Left ventricle myocardium superior (tissue), 1 donor: ENCODE measurements at regions not wholly inside any gene's neighbourhood (a gene's known extent, or its start where the extent isn't known, plus 50 kb on each side); places are given as distances from the start of the nearest gene placed in this dataset.
A peak's percentile ranks its signal among the peaks of the same experiment; 100 is the strongest.
"Not testable (repeated sequence)": the region's sequence is repeated elsewhere in the genome, so short reads cannot be mapped to it uniquely, and the experiment has no call there.

Source experiments
- ATAC-seq: fragments of 200-7000 bp; cut with Tn5 transposase; one replicate; pipeline ENCODE4 v1.9.1; 2020; ENCODE audit warnings: mild to moderate bottlenecking, moderate library complexity
- DNase-seq: peaks from one replicate; pipeline ENCODE4 v3.0.0-alpha.2; 2020
- intact Hi-C: fragments of 100-400 bp; cut with micrococcal nuclease; formaldehyde crosslinking; loops from one replicate; pipeline ENCODE4 v1.11.0; 2022
- donor health status: DM: no; HTN: yes; CAD: no; lungs with severe emphysema.

- ATAC-seq (no peak), DNase-seq (no peak)
- intact Hi-C loops = no loop called here
These were observed 78.0 kb downstream of the SEC16B start for GRCh38 chr1:177891809-177892208.

DNA sequence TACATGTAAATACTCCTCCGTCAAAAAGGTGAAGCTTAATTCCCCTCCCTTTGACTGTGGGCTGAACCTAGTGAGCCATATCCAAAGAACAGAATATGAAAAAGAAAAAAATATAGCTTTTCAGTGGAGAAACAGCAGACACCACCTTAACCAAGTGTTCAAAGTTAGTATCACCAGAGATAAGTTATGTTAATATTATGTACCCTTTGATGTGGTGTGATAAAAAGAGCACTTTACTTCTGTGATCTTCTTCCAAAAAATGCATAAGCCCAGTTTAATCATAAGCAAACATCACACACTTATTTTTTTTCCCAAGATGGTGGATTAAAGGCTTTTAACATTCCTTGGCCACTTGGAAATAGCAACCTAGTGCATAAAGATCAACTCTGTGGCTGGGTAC lies 79.4 kb downstream of the SEC16B start:
- no peak for ATAC-seq
- intact Hi-C loops = no loop called here
- no peak for DNase-seq

DNA sequence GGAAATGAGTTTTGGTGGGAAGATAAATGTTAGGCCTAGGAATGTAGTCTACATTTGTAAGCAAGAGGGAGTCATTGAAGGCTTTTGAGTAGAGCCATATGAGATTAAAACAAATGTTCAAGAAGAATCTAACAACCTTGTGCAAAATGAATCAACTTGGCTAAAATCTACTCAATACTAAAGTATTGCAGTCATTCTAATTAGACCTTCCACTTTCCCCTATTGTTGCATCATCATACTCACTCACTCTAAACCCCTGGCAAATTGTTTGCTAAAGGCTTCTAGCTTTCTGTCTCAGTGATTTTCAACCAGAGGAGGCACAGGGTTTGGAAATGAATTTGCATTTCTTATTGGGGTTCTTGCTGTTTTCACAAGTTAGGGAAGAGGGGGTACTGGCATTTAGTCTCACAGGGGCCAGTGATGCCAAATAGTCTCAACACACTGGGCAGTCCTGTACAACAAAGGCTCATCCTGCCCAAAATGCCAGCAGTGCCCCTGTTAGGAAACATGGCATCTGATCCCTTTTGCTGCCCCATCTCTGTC lies 85.3 kb downstream of the SEC16B start:
- intact Hi-C loops = no loop called here
- DNase-seq (no peak), ATAC-seq (no peak)

DNA sequence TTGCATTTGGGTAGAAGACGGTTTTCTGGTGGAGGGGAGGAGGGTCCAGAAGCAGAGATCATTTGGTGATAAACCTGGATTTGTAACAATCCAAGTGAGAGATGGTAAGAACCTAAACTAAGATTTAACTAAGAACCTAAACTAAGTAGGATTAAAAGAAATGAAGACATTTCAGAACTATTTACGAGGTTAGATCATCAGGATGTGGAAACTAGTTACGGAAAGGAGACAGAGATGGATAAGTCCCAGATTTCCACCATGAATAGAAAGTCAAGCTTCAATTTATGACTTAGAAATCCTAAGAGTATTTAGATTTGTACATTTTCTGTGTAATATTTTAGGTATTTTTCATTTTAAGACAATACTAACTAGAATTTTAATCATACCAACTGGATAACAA lies 86.3 kb downstream of the SEC16B start:
- DNase-seq = no peak
- no peak for ATAC-seq
- intact Hi-C loops = no loop called here

- DNase-seq (no peak), ATAC-seq (no peak)
- intact Hi-C loops = no loop called here
These were observed 89.4 kb downstream of the SEC16B start for GRCh38 chr1:177880339-177880891.

DNA sequence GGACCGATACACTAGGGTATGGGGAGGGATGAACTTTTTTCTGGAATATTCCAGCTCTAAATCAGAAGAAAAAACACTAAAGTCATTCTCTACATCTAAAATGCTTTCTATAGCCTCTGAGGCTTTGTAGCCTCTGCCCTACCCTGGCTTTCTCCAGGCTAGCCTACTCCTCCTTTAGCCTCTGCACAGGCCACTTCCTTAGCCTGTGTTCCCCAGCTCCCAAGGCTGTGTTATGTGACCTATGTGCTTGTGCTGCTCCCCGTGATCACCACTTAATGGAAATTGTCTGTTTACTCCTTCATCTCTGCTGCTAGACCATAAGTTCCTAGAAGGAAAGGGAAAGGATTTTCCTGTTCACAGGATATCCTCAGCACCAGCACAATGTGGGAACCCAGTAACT lies 92.8 kb downstream of the SEC16B start:
- no peak for DNase-seq

DNA sequence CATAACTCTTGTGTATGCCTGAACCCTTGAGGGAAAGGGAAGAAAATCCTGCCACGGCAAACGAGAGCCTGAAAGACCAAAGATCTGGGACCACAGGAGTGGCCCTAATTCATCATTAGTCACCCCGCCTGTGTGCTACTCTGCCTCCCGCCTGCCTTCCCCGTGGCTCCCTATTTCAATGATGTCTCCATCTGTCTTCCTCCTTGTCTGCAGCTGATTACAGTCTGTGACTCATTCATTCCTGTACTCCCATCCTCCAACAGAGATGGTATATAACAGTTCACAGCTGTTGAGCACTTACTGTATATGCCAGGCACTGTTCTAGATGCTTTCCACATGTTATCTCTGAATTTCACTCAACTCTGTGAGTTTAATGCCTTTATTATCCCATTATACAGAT lies 96.6 kb downstream of the SEC16B start:
- intact Hi-C loops = no loop called here
- no peak for DNase-seq
- no peak for ATAC-seq

More for the DNA sequence above, 92.8 kb downstream of the SEC16B start:
- intact Hi-C loops = no loop called here
- no peak for ATAC-seq

DNA sequence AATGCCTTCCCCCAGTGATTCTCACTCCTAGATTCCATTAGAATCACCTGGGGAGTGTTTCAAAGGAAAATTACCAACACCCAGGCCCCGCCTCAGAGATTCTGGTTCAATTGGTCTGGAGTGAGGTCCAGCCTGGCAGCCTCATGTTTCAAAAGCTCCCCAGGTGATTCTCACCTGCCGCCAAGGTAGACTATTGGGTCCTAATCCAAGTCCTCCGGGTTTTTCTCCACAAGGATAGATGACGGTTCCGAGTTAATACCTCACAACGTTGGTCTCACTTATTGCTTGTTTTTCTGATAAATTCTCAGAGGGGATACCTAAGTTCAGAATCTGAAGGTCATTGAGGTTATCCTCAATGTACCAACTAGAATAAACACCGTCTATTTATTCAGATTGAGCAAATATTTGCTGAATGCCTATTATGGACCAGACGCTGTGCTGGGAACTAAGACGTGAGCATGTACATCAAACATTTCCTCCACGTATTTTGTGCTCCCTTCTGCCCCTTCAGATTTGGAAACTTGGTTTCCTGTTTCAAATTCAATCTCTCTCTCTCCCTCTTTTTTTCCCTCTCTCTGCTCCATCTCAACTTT lies 97.5 kb downstream of the SEC16B start:
- DNase-seq (no peak), ATAC-seq (no peak)
- intact Hi-C loops = no loop called here

DNA sequence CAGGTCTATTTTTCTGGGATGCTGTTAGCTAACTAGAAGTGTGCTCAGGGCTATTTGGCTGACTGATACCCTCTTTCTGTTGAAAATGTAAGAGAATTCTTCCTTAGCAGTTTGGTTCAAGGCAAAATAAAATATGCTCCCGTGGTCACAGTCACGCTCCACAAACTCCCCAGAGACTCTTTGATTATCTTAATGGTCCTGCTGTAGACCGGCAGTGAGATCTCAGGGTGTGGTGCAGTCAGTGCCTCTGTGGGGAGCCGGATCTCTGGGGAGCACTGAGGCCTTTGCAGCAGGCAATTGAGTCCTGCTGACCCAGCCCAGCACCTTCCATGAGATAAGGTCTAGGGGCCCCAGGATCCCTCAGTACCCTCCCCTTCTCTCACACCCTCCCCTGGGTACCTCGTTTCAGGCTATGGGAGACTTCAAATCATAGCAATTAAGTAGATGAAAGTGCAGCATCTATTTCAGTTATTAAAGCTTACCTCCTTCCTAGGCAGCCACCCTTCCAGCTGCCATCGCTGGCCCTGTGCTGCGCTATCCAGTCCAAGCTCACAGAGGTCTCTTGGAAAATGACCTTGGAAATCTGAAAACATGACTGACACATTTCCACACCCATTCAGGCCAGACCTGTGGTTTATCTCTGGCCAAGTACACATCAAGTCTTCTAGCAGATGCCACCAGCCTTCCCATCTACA lies 98.1 kb downstream of the SEC16B start:
- intact Hi-C loops = no loop called here
- ATAC-seq (no peak), DNase-seq (no peak)

DNA sequence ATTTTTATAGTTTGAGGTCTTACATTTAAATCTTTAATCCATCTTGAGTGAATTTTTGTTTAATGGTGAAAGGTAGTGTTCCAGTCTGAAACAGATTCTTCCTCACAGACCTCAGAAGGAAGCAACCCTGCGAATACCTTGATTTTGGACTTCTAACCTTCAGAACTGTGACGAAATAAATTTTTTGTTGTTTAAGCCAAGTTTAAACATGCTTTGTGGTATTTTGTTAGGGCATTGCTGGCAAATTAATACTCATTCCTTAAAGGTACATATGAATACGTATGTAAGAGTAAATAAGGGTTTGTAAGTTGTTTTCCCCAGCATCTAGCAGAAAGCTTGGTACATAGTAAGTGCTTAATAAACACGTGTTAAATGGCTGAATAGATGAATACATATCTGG lies 100.3 kb downstream of the SEC16B start:
- intact Hi-C loops = no loop called here
- no peak for ATAC-seq
- DNase-seq = no peak

GRCh38 chr1:177869011-177869410 lies 100.8 kb downstream of the SEC16B start:
- ATAC-seq, DNase-seq, intact Hi-C loops: not testable (repeated sequence)

DNA sequence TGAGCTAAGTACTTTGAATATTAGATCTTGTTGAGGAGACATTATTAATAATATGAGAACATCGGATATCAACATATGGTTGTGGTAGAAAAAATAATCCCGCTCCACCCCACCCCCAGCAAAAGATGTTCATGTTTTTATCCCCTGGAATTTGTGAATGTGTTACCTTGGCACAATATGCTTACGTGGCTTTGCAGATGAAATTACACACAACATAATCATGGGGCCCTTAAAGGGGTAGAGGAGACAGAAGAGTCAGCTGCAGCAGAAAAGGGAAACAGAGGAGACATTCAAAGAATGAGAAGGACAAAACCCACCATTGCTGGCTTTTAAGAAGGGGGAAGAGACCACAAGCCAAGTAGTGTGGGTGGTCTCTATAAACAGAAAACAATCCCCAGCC lies 104.1 kb downstream of the SEC16B start:
- ATAC-seq = no peak
- intact Hi-C loops = no loop called here
- no peak for DNase-seq

- no peak for DNase-seq
- intact Hi-C loops = no loop called here
- peak; percentile 49 for ATAC-seq
These were observed 105.1 kb downstream of the SEC16B start for GRCh38 chr1:177864538-177865305.

DNA sequence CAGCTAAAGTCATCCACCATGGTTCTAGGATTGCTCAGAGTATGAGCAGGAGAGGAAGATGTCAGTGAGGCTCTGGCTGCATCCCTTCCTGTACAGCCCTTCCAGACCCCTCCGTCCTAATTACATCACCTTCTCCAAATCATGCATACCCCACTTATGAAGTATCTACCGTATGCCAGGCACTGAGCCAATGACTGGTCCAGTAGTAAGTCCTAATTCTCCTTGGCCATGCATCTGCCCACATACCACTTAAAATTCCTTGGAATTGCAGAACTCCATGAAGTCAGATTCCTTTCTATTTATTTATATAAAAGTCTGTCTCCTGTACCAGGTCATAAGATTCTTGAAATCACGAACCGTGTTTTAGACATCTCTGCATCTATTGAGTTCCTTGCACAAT lies 106.1 kb downstream of the SEC16B start:
- intact Hi-C loops = no loop called here
- ATAC-seq (no peak), DNase-seq (no peak)

DNA sequence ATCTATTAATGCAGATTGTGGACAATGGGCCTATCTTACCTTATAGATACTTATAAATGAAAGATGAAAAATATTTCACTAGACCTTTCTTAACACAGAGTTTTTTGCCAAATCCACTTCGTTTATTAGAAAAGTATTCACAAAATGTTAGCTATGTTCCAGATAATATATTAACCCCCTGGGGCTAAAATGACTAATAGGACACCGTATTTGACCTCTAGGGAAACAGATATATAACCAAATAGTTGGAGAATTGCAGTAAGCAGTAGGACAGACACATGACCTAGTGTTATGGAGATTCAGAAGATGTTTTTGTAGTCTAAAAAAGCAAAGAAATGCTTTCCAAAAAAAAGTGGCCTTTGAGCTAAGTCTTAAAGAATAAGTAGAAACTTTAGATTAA lies 106.9 kb downstream of the SEC16B start:
- ATAC-seq (no peak), DNase-seq (no peak)
- intact Hi-C loops = no loop called here

DNA sequence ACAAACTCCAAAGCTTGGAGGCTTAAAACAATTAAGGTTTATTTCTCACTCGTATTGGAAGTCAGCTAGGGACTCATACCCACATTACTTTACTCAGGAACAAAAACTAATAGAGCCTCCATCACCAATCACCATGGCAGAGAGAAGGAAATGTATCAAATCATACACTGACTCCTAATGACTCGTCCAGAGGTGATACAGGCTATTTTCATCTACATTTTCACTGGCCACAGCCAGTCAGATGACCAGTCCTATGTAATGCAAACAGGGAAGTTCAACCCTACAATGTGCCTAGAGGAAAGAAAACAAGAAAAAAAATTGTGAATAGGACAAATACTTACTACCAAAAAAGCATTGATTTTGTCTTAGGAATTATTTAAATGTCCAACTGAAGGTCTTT lies 110.3 kb downstream of the SEC16B start:
- intact Hi-C loops = loop anchor here (10.0 kb wide), 1 partner anchor 75 kb away; no protein-coding TSS in a partner anchor
- DNase-seq (no peak), ATAC-seq (no peak)

GRCh38 chr1:177858332-177858821 lies 111.5 kb downstream of the SEC16B start:
- intact Hi-C loops = loop anchor here (10.0 kb wide), 1 partner anchor 76 kb away; no protein-coding TSS in a partner anchor
- DNase-seq (no peak), ATAC-seq (no peak)

DNA sequence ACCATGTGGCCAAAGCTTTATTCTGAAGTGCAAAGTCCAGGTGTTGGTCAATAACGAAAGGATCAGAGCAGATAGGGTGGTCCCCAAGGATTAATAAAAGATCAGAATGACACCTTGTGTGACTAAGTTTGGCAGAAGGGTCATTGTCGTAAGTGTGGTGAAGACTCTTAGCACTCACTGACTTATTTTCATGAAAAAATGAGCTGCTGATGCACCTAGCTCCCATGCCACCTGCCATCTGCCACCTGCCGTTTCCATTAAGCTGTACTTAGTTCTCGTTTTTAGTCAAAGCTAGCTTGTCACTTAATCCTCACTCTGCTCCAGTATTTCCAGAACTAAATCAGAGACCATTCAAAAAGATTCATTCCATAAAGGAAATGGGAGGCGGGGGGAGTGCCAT lies 112.6 kb downstream of the SEC16B start:
- no peak for DNase-seq
- no peak for ATAC-seq
- intact Hi-C loops = loop anchor here (10.0 kb wide), 1 partner anchor 78 kb away; no protein-coding TSS in a partner anchor

DNA sequence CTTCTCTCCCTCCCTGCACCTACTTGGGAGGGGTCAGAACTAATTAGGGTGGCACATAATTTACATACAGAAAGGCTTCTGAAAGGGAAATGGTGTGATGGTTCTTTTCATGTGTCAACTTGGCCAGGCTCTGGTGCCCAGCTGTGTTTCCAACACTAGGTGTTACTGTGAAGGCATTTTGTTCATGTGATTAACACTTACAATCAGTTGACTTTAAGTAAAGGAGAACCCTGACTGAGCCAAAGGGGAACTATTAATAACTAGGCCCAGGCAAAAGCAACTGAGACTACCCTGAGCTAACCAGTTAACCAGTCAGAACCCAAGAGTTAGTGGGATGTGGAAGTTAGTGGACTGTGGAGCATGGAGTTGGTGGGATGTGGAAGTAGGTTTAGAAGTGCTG lies 114.9 kb downstream of the SEC16B start:
- intact Hi-C loops = loop anchor here (10.0 kb wide), 1 partner anchor 80 kb away; no protein-coding TSS in a partner anchor
- DNase-seq = peak; percentile 34
- ATAC-seq = peak; percentile 95
